ENCODE measurements at regions not wholly inside any gene's neighbourhood (a gene's known extent, or its start where the extent isn't known, plus 50 kb on each side); places are given as distances from the start of the nearest gene placed in this dataset.
"Not testable (repeated sequence)": the region's sequence is repeated elsewhere in the genome, so short reads cannot be mapped to it uniquely, and the experiment has no call there.

GRCh38 chr20:53783768-53784167, 190.1 kb upstream of the ZNF217 start:
- Histone ChIP-seq H3K4me3 (ENCODE audit: low read length) (no peak overlapping the region), H3K9ac (ENCODE audit: low read depth, low read length) (no peak overlapping the region), H3K36me3 (ENCODE audit: insufficient read depth, low read depth, low read length) (no peaks in the 10 kb centered on the region), H3K27me3 (ENCODE audit: insufficient read depth, low read length) (no peaks in the 10 kb centered on the region), H3K27ac (ENCODE audit: low read length) (no peak overlapping the region), H3K4me1 (ENCODE audit: insufficient read depth, low read length) (peaks cover 11% of the 10 kb centered on the region; the same call in 1 of the 2 replicates), H3K9me3 (ENCODE audit: insufficient read depth, low read depth, low read length) (no peaks in the 10 kb centered on the region)

GRCh38 chr20:53782612-53783246, 189.1 kb upstream of the ZNF217 start:
- H3K4me3 ChIP-seq (ENCODE audit: low read length), result no peak overlapping the region
- H3K27ac ChIP-seq (ENCODE audit: low read length), result no peak overlapping the region
- H3K9ac ChIP-seq (ENCODE audit: low read depth, low read length), result no peak overlapping the region
- peaks cover 11% of the 10 kb centered on the region; the same call in 1 of the 2 replicates for H3K4me1 ChIP-seq (ENCODE audit: insufficient read depth, low read length)
- no peaks in the 10 kb centered on the region for H3K36me3 ChIP-seq (ENCODE audit: insufficient read depth, low read depth, low read length)
- H3K27me3 ChIP-seq (ENCODE audit: insufficient read depth, low read length), result no peaks in the 10 kb centered on the region
- no peaks in the 10 kb centered on the region for H3K9me3 ChIP-seq (ENCODE audit: insufficient read depth, low read depth, low read length)

GRCh38 chr20:53779822-53780221, 186.2 kb upstream of the ZNF217 start:
- H3K9me3 ChIP-seq (ENCODE audit: insufficient read depth, low read depth, low read length), result no peaks in the 10 kb centered on the region
- H3K36me3 ChIP-seq (ENCODE audit: insufficient read depth, low read depth, low read length), result no peaks in the 10 kb centered on the region
- no peaks in the 10 kb centered on the region for H3K4me1 ChIP-seq (ENCODE audit: insufficient read depth, low read length)
- H3K27ac ChIP-seq (ENCODE audit: low read length), result no peak overlapping the region
- H3K27me3 ChIP-seq (ENCODE audit: insufficient read depth, low read length), result no peaks in the 10 kb centered on the region
- no peak overlapping the region for H3K9ac ChIP-seq (ENCODE audit: low read depth, low read length)
- H3K4me3 ChIP-seq (ENCODE audit: low read length), result no peak overlapping the region

GRCh38 chr20:53778736-53779135, 185.1 kb upstream of the ZNF217 start:
- no peaks in the 10 kb centered on the region for H3K36me3 ChIP-seq (ENCODE audit: insufficient read depth, low read depth, low read length)
- H3K9me3 ChIP-seq (ENCODE audit: insufficient read depth, low read depth, low read length), result no peaks in the 10 kb centered on the region
- H3K9ac ChIP-seq (ENCODE audit: low read depth, low read length), result no peak overlapping the region
- no peak overlapping the region for H3K4me3 ChIP-seq (ENCODE audit: low read length)
- H3K4me1 ChIP-seq (ENCODE audit: insufficient read depth, low read length), result no peaks in the 10 kb centered on the region
- H3K27me3 ChIP-seq (ENCODE audit: insufficient read depth, low read length), result no peaks in the 10 kb centered on the region
- H3K27ac ChIP-seq (ENCODE audit: low read length), result no peak overlapping the region

- no peaks in the 10 kb centered on the region for H3K9me3 ChIP-seq (ENCODE audit: insufficient read depth, low read depth, low read length)
- H3K36me3 ChIP-seq (ENCODE audit: insufficient read depth, low read depth, low read length), result no peaks in the 10 kb centered on the region
- no peak overlapping the region for H3K4me3 ChIP-seq (ENCODE audit: low read length)
- no peaks in the 10 kb centered on the region for H3K27me3 ChIP-seq (ENCODE audit: insufficient read depth, low read length)
- no peak overlapping the region for H3K27ac ChIP-seq (ENCODE audit: low read length)
- no peak overlapping the region for H3K9ac ChIP-seq (ENCODE audit: low read depth, low read length)
- no peaks in the 10 kb centered on the region for H3K4me1 ChIP-seq (ENCODE audit: insufficient read depth, low read length)
These were observed 184.4 kb upstream of the ZNF217 start for GRCh38 chr20:53778041-53778516.

GRCh38 chr20:53777402-53777801, 183.8 kb upstream of the ZNF217 start:
- not testable (repeated sequence) for H3K4me3 ChIP-seq (ENCODE audit: low read length); H3K27ac ChIP-seq (ENCODE audit: low read length)

GRCh38 chr20:53776858-53777257, 183.2 kb upstream of the ZNF217 start:
- Histone ChIP-seq H3K27me3 (ENCODE audit: insufficient read depth, low read length) (no peaks in the 10 kb centered on the region), H3K9ac (ENCODE audit: low read depth, low read length) (no peak overlapping the region), H3K36me3 (ENCODE audit: insufficient read depth, low read depth, low read length) (no peaks in the 10 kb centered on the region), H3K4me1 (ENCODE audit: insufficient read depth, low read length) (no peaks in the 10 kb centered on the region), H3K27ac (ENCODE audit: low read length) (no peak overlapping the region), H3K9me3 (ENCODE audit: insufficient read depth, low read depth, low read length) (no peaks in the 10 kb centered on the region), H3K4me3 (ENCODE audit: low read length) (no peak overlapping the region)

More at GRCh38 chr20:53777402-53777801, 183.8 kb upstream of the ZNF217 start:
- not testable (repeated sequence) for H3K9me3 ChIP-seq (ENCODE audit: insufficient read depth, low read depth, low read length); H3K27me3 ChIP-seq (ENCODE audit: insufficient read depth, low read length); H3K36me3 ChIP-seq (ENCODE audit: insufficient read depth, low read depth, low read length); H3K9ac ChIP-seq (ENCODE audit: low read depth, low read length); H3K4me1 ChIP-seq (ENCODE audit: insufficient read depth, low read length)

GRCh38 chr20:53774461-53775203, 181.0 kb upstream of the ZNF217 start:
- no peaks in the 10 kb centered on the region for H3K9me3 ChIP-seq (ENCODE audit: insufficient read depth, low read depth, low read length)
- no peak overlapping the region for H3K4me3 ChIP-seq (ENCODE audit: low read length)
- no peaks in the 10 kb centered on the region for H3K4me1 ChIP-seq (ENCODE audit: insufficient read depth, low read length)
- H3K36me3 ChIP-seq (ENCODE audit: insufficient read depth, low read depth, low read length), result no peaks in the 10 kb centered on the region
- no peak overlapping the region for H3K9ac ChIP-seq (ENCODE audit: low read depth, low read length)
- H3K27me3 ChIP-seq (ENCODE audit: insufficient read depth, low read length), result no peaks in the 10 kb centered on the region
- no peak overlapping the region for H3K27ac ChIP-seq (ENCODE audit: low read length)

- Histone ChIP-seq H3K27ac (ENCODE audit: low read length) (no peak overlapping the region), H3K9me3 (ENCODE audit: insufficient read depth, low read depth, low read length) (no peaks in the 10 kb centered on the region), H3K4me3 (ENCODE audit: low read length) (no peak overlapping the region), H3K9ac (ENCODE audit: low read depth, low read length) (no peak overlapping the region), H3K4me1 (ENCODE audit: insufficient read depth, low read length) (peaks cover 5% of the 10 kb centered on the region; the same call in 1 of the 2 replicates), H3K27me3 (ENCODE audit: insufficient read depth, low read length) (no peaks in the 10 kb centered on the region), H3K36me3 (ENCODE audit: insufficient read depth, low read depth, low read length) (no peaks in the 10 kb centered on the region)
These were observed 180.3 kb upstream of the ZNF217 start for GRCh38 chr20:53773792-53774401.

GRCh38 chr20:53773066-53773791, 179.6 kb upstream of the ZNF217 start:
- not testable (repeated sequence) for H3K27me3 ChIP-seq (ENCODE audit: insufficient read depth, low read length); H3K9ac ChIP-seq (ENCODE audit: low read depth, low read length); H3K36me3 ChIP-seq (ENCODE audit: insufficient read depth, low read depth, low read length); H3K4me3 ChIP-seq (ENCODE audit: low read length); H3K27ac ChIP-seq (ENCODE audit: low read length); H3K9me3 ChIP-seq (ENCODE audit: insufficient read depth, low read depth, low read length)
- H3K4me1 ChIP-seq (ENCODE audit: insufficient read depth, low read length), result peaks cover 11% of the 10 kb centered on the region; the same call in 1 of the 2 replicates

- H3K36me3 ChIP-seq (ENCODE audit: insufficient read depth, low read depth, low read length), result no peaks in the 10 kb centered on the region
- no peaks in the 10 kb centered on the region for H3K9me3 ChIP-seq (ENCODE audit: insufficient read depth, low read depth, low read length)
- no peak overlapping the region for H3K4me3 ChIP-seq (ENCODE audit: low read length)
- peaks cover 24% of the 10 kb centered on the region; the same call in 1 of the 2 replicates for H3K4me1 ChIP-seq (ENCODE audit: insufficient read depth, low read length)
- H3K27me3 ChIP-seq (ENCODE audit: insufficient read depth, low read length), result no peaks in the 10 kb centered on the region
- no peak overlapping the region for H3K27ac ChIP-seq (ENCODE audit: low read length)
- H3K9ac ChIP-seq (ENCODE audit: low read depth, low read length), result peak overlapping the region; percentile 8; the same call in 1 of the 2 replicates
These were observed 175.4 kb upstream of the ZNF217 start for GRCh38 chr20:53769041-53769440.

Measured in iPS-20b (cell line).